Endothelial cell of umbilical vein (primary cell): ENCODE measurements at regions not wholly inside any gene's neighbourhood (a gene's known extent, or its start where the extent isn't known, plus 50 kb on each side); places are given as distances from the start of the nearest gene placed in this dataset.

Experiments
- BruUV-seq: library from RNA; stranded (reverse); fragments of 400-500 nt; replicated peaks from 2 replicates; lab custom pipeline; 2021; lab: Mats Ljungman, UMichigan
- CTCF ChIA-PET: fragments of 300-600, 350-600 bp; sonication (Branson Sonifier 250); formaldehyde crosslinking; loops from one replicate; lab custom pipeline; 2021; ENCODE audit warnings: antibody characterized with exemption, inconsistent platforms; lab: Charles Lee
- POLR2A ChIA-PET: fragments of 300-600, 350-600 bp; sonication (Branson Sonifier 250); formaldehyde crosslinking; loops from one replicate; lab custom pipeline; 2021; ENCODE audit warnings: antibody characterized with exemption, inconsistent platforms; lab: Charles Lee
- DNase-seq: peaks from one replicate; pipeline ENCODE4 v3.0.0-alpha.2; 2011; ENCODE audit warnings: low read depth, low spot score
- FAIRE-seq: peaks from 2 replicates; lab custom pipeline; 2011; peaks lifted over from hg19 to GRCh38; lab: Jason Lieb, UNC
- H2AFZ ChIP-seq: 2 replicates; pipeline ENCODE4 v1.6.0; 2012; ENCODE audit warnings: low read depth, low read length, control low read depth, inconsistent platforms
- H3K27ac ChIP-seq: 2 replicates; pipeline ENCODE4 v1.5.1; 2011; ENCODE audit warnings: low read depth, mild to moderate bottlenecking, control low read depth, low read length, moderate library complexity; ENCODE audit not compliant: insufficient read depth
- H3K27me3 ChIP-seq, 2 experiments: 2 replicates each; pipeline versions ENCODE4 v1.6.0 to v1.6.1; 2011; ENCODE audit warnings: low read length in 2 of 2, mixed read lengths in 1 of 2; ENCODE audit not compliant: control insufficient read depth in 2 of 2, insufficient read depth in 2 of 2
- H3K36me3 ChIP-seq, 2 experiments: 2 replicates in 1 of 2; 3 replicates in 1 of 2; pipeline ENCODE4 v1.5.1; 2011; ENCODE audit warnings: low read length in 2 of 2, mild to moderate bottlenecking in 1 of 2, moderate library complexity in 1 of 2; ENCODE audit not compliant: control insufficient read depth in 2 of 2, insufficient read depth in 2 of 2; ENCODE audit errors: extremely low read depth in 1 of 2
- H3K4me1 ChIP-seq: 3 replicates; pipeline ENCODE4 v1.5.1; 2011; ENCODE audit warnings: mild to moderate bottlenecking, low read length; ENCODE audit not compliant: control insufficient read depth, insufficient read depth; ENCODE audit errors: extremely low read depth
- H3K4me2 ChIP-seq: 2 replicates; pipeline ENCODE4 v1.6.1; 2011; ENCODE audit warnings: low read length, control low read depth, mixed read lengths; ENCODE audit not compliant: insufficient read depth
- H3K4me3 ChIP-seq, 3 experiments: fragments of 200-600 bp in 1 of 3; sonication (generic), shearing (Covaris generic) in 1 of 3; replicated peaks in 1 of 3; 2 replicates each; pipeline ENCODE4 v1.5.1; 2011 to 2016; ENCODE audit warnings: control low read depth in 3 of 3, low read length in 3 of 3, mild to moderate bottlenecking in 2 of 3, inconsistent platforms in 1 of 3, low read depth in 1 of 3, moderate library complexity in 1 of 3; ENCODE audit not compliant: insufficient read depth in 1 of 3
- H3K79me2 ChIP-seq: 2 replicates; pipeline ENCODE4 v1.6.0; 2012; ENCODE audit warnings: low read length, inconsistent platforms; ENCODE audit not compliant: control insufficient read depth, insufficient read depth
- H3K9ac ChIP-seq: replicated peaks from 2 replicates; pipeline ENCODE3; 2011; ENCODE audit warnings: low read length, control low read depth; ENCODE audit not compliant: insufficient read depth; ENCODE audit errors: extremely low read depth
- H3K9me1 ChIP-seq: replicated peaks from 3 replicates; pipeline ENCODE4 v1.6.0; 2011; ENCODE audit warnings: mild to moderate bottlenecking, low read length; ENCODE audit not compliant: control insufficient read depth, insufficient read depth; ENCODE audit errors: extremely low read depth
- H3K9me3 ChIP-seq: replicated peaks from 2 replicates; pipeline ENCODE4 v1.5.1; 2012; ENCODE audit warnings: low read length, inconsistent platforms; ENCODE audit not compliant: control insufficient read depth, insufficient read depth
- H4K20me1 ChIP-seq: replicated peaks from 2 replicates; pipeline ENCODE3; 2011; ENCODE audit warnings: mild to moderate bottlenecking, low read length; ENCODE audit not compliant: control insufficient read depth, insufficient read depth; ENCODE audit errors: extremely low read depth
- EZH2 ChIP-seq: IDR thresholded peaks from 2 replicates; pipeline ENCODE4 v1.6.1; 2012; ENCODE audit warnings: borderline replicate concordance, low read depth, mild to moderate bottlenecking, moderate library complexity, low read length, inconsistent platforms; ENCODE audit not compliant: severe bottlenecking
- FOS ChIP-seq: IDR thresholded peaks from 2 replicates; pipeline ENCODE4 v1.6.1; 2011; ENCODE audit warnings: mild to moderate bottlenecking, low read length, moderate library complexity, borderline replicate concordance; ENCODE audit not compliant: insufficient read depth
- GATA2 ChIP-seq: IDR thresholded peaks from 2 replicates; pipeline ENCODE4 v1.7.0; 2011; ENCODE audit warnings: low read depth, mild to moderate bottlenecking, moderate library complexity, mixed read lengths, low read length; ENCODE audit not compliant: insufficient read length, insufficient read depth
- JUN ChIP-seq: IDR thresholded peaks from 2 replicates; pipeline ENCODE4 v1.6.1; 2011; ENCODE audit warnings: borderline replicate concordance, low read depth; ENCODE audit not compliant: insufficient read length, insufficient read depth
- MAX ChIP-seq: IDR thresholded peaks from 2 replicates; pipeline ENCODE4 v1.6.1; 2011; ENCODE audit not compliant: insufficient read depth, insufficient read length
- MYC ChIP-seq: IDR thresholded peaks from one replicate; pipeline ENCODE4 v1.6.1; 2011; ENCODE audit warnings: mild to moderate bottlenecking, low read depth, low read length
- POLR2A ChIP-seq: IDR thresholded peaks from 2 replicates; pipeline ENCODE4 v1.6.1; 2012; ENCODE audit warnings: low read depth, mild to moderate bottlenecking, control low read depth, low read length
- POLR2AphosphoS5 ChIP-seq: IDR thresholded peaks from 2 replicates; pipeline ENCODE4 v1.6.1; 2012; ENCODE audit warnings: low read depth, mild to moderate bottlenecking, control low read depth, low read length, moderate library complexity; ENCODE audit not compliant: insufficient read depth
- dilution Hi-C: fragments of 300-500 bp; cut with MboI; formaldehyde crosslinking; loops from one replicate; pipeline ENCODE4 v1.15.0; 2019; ENCODE audit warnings: low sequenced_read_pairs; ENCODE audit not compliant: extremely low pct_ligation_motif_present
- intact Hi-C: fragments of 100-400 bp; cut with micrococcal nuclease; formaldehyde crosslinking; loops from one replicate; pipeline ENCODE4 v1.10.0; 2022
- TF ChIP-seq, protein P1 (sequence below), 2 donors: IDR thresholded peaks; 1 replicate in 1 of 2; 2 replicates in 1 of 2; pipeline ENCODE4 v1.5.1; 2011; ENCODE audit warnings: low read length in 2 of 2, mild to moderate bottlenecking in 2 of 2, moderate library complexity in 2 of 2, control low read depth in 1 of 2, inconsistent platforms in 1 of 2, low read depth in 1 of 2; ENCODE audit not compliant: insufficient read depth in 1 of 2; ENCODE audit errors: extremely low read depth in 1 of 2

DNA sequence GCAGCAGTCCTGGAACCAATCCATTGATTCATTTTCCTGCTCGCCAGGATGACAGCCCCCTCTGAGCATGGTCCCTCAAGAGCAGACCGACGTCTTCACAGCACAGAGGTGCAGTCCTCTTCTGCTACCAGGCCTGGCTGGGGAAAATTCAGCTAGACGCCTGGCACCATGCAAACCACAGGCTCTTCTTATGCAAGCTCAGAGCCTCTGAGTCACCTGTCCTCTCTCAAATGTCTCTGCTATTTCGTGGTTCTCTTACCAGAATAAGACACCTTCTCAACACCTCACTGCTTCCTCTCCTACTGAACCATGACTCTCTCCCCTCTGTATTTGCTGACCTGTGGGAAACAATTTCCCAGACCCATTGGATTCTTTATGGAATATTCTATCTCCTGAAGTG is 79.8 kb upstream of the CYRIA start:
- dilution Hi-C loops: no loop called here
- no peaks in the 10 kb centered on the region for H3K4me1 ChIP-seq
- no peaks in the 10 kb centered on the region for H4K20me1 ChIP-seq
- no peak overlapping the region for H3K27ac ChIP-seq
- CTCF ChIA-PET: interaction anchor here (2.0 kb wide), 1 partner anchor 12 kb away, joined by 4 read pairs; no protein-coding TSS in a partner anchor
- H3K4me2 ChIP-seq: no peak overlapping the region
- POLR2A ChIA-PET: no interaction called here
- FAIRE-seq (no peak), DNase-seq (no peak)
- no peak for TF ChIP-seq FOS
- no peak for TF ChIP-seq GATA2
- no peak for TF ChIP-seq MAX
- no peak for TF ChIP-seq POLR2AphosphoS5
- H3K36me3 ChIP-seq: no peaks in the 10 kb centered on the region
- H3K9me3 ChIP-seq: no peaks in the 10 kb centered on the region
- H2AFZ ChIP-seq: no peak overlapping the region
- no peak overlapping the region for H3K4me3 ChIP-seq
- no peaks in the 10 kb centered on the region for H3K79me2 ChIP-seq
- H3K27me3 ChIP-seq: no peaks in the 10 kb centered on the region
- no peaks in the 10 kb centered on the region for H3K9me1 ChIP-seq
- intact Hi-C loops: no loop called here
- H3K9ac ChIP-seq: no peak overlapping the region
- no TSS peak for BruUV-seq

DNA sequence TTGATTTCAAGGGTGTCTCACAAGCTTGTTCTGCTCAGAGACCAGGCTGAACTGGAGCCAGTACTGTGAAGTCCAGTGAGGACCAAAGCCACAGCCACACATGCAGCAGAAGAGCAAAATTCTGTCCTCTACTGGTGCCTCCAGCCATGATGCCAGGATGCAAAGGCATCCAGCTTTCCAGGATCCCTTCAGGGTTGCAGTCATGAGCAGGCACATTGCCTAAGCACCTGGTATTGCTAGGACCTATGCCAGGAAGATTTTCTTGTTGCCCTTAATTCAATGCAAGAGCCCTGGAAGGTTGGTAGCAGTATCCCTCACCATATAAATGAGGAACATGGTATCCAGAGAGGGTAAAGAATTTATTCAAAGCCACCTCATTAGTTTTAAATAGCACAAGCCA is 78.9 kb upstream of the CYRIA start:
- ChIA-PET CTCF (interaction anchor here (2.0 kb wide), 1 partner anchor 13 kb away, joined by 4 read pairs; no protein-coding TSS in a partner anchor), POLR2A (no interaction called here)
- Histone ChIP-seq H2AFZ (no peak overlapping the region), H3K9me3 (no peaks in the 10 kb centered on the region), H3K79me2 (no peaks in the 10 kb centered on the region), H3K4me2 (no peak overlapping the region), H3K4me3 (no peak overlapping the region), H3K9ac (no peak overlapping the region), H3K9me1 (no peaks in the 10 kb centered on the region), H3K4me1 (no peaks in the 10 kb centered on the region), H3K27ac (no peak overlapping the region), H3K36me3 (no peaks in the 10 kb centered on the region), H3K27me3 (no peaks in the 10 kb centered on the region), H4K20me1 (no peaks in the 10 kb centered on the region)
- FAIRE-seq: no peak
- DNase-seq: no peak
- dilution Hi-C loops: no loop called here
- TF ChIP-seq, protein P1, sequence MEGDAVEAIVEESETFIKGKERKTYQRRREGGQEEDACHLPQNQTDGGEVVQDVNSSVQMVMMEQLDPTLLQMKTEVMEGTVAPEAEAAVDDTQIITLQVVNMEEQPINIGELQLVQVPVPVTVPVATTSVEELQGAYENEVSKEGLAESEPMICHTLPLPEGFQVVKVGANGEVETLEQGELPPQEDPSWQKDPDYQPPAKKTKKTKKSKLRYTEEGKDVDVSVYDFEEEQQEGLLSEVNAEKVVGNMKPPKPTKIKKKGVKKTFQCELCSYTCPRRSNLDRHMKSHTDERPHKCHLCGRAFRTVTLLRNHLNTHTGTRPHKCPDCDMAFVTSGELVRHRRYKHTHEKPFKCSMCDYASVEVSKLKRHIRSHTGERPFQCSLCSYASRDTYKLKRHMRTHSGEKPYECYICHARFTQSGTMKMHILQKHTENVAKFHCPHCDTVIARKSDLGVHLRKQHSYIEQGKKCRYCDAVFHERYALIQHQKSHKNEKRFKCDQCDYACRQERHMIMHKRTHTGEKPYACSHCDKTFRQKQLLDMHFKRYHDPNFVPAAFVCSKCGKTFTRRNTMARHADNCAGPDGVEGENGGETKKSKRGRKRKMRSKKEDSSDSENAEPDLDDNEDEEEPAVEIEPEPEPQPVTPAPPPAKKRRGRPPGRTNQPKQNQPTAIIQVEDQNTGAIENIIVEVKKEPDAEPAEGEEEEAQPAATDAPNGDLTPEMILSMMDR (IDR thresholded peaks at IDR 0.05; ENCODE audit: extremely low read depth in 1 of 2, insufficient read depth in 1 of 2, low read depth in 1 of 2, low read length in 2 of 2): no peak
- TF ChIP-seq FOS (no peak), MAX (no peak), EZH2 (no peak), POLR2A (no peak), JUN (no peak), MYC (no peak), GATA2 (no peak), POLR2AphosphoS5 (no peak)
- intact Hi-C loops: no loop called here
- no TSS peak for BruUV-seq
